ENCODE measurements at regions not wholly inside any gene's neighbourhood (a gene's known extent, or its start where the extent isn't known, plus 50 kb on each side); places are given as distances from the start of the nearest gene placed in this dataset.
"Not testable (repeated sequence)": the region's sequence is repeated elsewhere in the genome, so short reads cannot be mapped to it uniquely, and the experiment has no call there.

DNA sequence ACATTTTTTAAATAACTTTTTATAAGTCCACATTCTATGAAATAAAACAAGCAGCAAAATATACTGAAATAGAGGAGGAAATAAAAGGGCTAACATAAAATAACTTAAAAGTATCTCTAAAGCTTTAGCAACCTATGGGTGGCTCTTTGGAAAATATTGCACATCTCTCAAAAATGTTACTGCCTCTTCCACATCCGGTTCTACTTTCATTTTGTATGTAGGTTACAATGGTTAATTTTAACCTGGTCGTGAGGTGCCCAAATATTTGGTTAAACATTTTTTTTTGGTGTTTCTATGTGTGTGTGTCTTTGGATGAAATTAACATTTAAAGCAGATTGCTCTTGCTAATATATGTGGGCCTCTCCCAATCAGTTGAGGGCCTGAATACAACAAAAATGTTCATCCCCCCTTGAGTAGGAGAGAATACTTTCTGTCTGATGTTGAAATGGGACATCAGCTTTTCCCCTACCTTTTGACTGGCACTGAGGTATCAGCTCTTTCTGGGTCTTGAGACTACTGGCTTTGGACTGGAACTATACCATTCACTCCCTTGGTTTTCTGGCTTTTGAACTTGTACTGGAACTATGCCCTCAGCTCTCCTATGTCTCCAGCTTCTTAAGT, 353.0 kb downstream of the ADAM29 start:
- no peak for DNase-seq (ENCODE audit: extremely low spot score, insufficient read length, low read depth)
- peak; percentile 79 for FAIRE-seq

DNA sequence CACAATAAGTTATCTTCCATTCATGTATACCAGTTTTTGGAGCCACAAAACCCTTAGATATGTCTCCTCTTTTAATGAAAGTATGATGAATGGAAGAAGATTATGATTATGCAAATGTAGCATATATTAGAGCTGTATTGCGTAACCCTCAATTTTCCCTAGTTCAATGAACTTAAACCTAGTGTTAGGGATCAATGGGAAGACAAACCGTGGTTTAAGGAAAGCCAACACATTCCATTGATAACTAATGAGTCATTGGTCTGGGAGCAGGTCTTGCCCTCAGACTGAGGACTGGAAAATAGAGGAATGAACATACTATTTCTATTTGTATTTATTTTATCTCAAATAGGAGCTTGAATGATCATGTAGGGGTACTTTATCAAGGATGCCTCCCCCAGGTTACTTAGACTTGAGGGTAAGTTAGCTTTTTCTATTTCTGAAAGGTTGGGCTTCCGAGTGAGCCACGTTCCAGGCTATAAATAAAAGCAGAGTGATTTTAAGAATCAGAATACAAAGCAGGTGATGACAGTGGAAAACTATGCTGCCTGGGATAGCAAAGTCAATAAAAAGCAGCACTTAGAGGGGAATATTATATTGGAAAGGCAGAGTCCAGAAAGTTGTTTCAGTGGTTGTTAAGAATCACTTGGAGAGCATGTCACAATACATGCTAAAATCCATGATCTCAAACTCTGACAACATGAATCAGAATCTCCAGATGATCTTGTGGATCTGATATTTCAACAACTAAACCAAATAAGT, 356.0 kb downstream of the ADAM29 start:
- DNase-seq (ENCODE audit: extremely low spot score, insufficient read length, low read depth), result no peak

DNA sequence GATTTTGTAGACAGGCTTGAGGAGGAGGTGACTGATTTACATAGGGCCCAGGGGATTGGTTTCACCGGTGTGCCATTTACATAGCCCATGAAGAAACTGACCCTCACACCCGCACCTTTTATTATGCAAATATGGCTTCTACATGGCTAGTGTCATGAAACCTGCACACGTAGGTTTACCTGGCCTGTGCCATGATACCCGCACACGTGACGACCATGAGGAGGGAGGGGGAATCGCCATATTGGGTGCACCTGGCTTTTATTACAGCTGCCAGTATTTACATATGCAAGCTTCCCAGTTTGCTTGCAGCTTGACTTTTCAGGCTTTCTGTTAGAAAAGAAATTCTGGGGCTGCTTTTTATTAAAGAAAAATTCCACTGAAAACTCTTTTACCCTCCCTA, 359.7 kb downstream of the ADAM29 start:
- FAIRE-seq, result no peak
- no peak for DNase-seq (ENCODE audit: extremely low spot score, insufficient read length, low read depth)

More for the DNA sequence above, 356.0 kb downstream of the ADAM29 start:
- no peak for FAIRE-seq

DNA sequence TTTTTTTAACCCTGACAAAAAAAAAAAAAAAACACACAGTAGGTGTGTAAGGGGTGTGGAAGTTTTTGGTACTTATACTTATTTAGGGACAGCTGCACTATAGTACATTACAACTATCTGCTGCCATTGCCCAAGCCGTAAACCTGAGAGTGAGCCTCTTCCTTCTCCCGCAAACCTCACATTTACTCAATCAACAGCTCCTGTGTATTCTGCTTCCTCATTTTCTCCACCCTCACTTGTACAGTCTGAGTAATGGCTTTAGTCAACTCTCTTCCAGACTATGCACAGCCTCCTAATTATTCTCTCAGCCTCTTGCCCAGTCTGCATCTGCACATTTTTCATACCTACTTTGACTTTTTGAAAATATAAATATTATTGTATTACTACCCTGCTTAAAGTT, 362.0 kb downstream of the ADAM29 start:
- no peak for DNase-seq (ENCODE audit: extremely low spot score, insufficient read length, low read depth)
- no peak for FAIRE-seq

DNA sequence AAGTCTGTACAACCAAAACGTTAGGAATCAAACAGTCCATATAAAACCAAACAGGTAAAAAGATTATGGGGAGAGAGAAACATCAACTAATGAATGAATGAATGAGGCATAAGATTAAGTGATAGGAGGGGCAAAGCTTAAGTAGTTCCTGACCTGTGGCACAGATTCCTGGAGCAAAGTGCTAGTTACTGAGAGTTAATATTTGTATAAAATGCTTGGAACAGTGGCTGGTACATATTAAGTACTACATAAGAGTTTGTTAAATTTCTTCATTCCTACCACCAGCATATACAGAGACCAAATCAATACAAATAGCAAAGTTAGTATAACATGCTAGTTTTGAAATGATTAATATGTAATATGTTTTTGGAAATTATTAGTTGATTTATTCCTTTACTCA, 363.7 kb downstream of the ADAM29 start:
- no peak for FAIRE-seq
- DNase-seq (ENCODE audit: extremely low spot score, insufficient read length, low read depth), result no peak

DNA sequence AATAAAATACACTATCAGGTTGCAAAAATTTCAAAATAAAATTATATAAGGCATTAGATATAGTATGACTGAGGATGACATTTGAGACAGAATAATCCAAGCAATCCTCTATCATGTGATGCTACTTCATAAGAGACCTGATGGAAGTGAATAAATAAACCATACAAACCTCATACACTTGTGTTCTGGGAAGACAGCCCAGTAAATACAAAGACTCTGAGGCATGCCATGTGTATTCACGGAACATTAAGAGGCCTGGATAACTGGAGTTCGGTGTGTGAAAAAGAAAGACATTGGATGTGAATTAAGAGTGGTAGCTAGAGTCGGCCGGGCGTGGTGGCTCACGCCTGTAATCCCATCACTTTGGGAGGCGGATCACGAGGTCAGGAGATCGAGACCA, 364.2 kb downstream of the ADAM29 start:
- FAIRE-seq (no peak), DNase-seq (ENCODE audit: extremely low spot score, insufficient read length, low read depth) (no peak)

DNA sequence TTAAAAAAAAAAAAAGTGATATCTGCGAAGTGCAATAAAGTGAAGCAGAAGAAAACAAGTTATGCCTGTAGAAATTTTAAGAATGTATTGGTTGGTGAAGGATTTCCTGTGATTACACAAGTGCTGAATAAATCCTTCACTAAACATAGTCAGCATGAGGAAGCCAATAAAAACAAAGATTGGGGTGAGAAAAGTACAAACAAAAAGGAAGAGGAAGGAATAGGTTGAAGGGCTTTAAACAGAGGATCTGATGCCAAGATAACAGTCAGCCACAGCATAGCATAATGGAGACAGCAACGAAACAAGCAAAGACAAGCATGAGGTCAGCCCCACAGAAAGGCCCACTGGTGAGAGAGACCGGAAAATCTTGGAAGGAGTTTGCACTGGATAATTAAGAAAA, 372.2 kb downstream of the ADAM29 start:
- no peak for DNase-seq (ENCODE audit: extremely low spot score, insufficient read length, low read depth)
- no peak for FAIRE-seq

DNA sequence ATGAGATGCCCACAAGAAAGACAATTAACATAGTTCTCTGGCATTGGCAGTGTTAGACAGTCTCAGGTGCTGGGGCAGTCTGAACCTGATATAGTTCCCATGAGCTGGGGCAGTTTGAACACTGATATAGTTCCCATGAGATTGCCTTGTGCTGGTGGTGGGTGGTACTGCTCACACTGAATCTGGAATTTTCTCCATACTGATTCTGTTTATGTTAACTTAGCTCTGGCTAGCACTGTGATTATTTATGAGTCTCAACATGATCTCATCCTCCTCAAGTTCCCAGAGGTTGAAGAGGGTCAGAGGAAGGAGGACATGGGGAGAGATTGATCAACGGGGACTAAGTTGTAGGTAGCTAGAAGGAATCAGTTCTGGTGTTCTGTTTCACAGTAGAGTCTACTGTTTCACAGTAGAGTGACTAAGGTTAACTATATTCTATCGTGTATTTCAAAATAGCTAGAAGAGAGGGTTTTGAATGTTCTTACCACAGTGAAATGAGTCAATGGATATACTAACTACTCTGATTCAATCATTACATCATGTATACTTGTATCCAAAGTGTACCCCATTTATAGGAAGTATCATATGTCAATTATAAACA, 379.9 kb downstream of the ADAM29 start:
- FAIRE-seq, result no peak
- DNase-seq (ENCODE audit: extremely low spot score, insufficient read length, low read depth), result no peak

DNA sequence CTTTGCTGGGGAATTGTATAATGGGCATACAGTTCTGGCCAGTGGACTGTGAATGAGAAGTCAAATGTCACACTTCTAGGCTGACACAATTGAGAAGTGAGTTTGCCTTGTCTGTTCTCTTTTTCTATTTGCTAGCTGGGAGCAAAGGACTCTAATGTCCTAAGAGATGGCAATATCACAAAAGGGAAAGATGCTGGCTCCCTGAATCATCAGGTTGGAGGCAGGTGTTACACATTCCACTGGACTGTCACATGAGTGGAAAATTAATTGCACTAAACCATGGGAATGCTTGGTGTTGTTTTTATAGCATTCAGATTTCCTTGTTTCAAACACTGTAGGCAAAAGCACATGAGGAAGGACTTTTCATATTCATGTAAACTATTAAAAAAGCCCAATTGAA, 388.3 kb downstream of the ADAM29 start:
- no peak for DNase-seq (ENCODE audit: extremely low spot score, insufficient read length, low read depth)
- no peak for FAIRE-seq

DNA sequence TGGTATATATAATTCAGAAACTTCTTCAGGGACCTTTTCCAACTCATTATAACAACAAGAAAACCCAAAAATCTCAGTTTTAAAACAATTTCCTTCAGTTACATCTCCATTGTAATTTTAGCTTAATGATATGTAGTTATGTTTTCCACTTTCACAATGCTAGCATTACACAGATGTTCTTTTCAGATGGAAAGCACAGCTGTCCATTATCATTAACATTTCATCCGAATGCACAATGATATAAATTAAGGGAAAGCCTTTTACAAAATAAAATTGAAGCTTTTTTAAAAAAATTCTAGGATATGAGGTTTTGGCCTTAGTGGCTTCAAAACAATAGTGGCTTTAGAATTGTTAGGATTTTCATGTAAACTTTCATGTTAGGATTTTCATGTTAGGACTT, 389.2 kb downstream of the ADAM29 start:
- FAIRE-seq (no peak), DNase-seq (ENCODE audit: extremely low spot score, insufficient read length, low read depth) (no peak)

DNA sequence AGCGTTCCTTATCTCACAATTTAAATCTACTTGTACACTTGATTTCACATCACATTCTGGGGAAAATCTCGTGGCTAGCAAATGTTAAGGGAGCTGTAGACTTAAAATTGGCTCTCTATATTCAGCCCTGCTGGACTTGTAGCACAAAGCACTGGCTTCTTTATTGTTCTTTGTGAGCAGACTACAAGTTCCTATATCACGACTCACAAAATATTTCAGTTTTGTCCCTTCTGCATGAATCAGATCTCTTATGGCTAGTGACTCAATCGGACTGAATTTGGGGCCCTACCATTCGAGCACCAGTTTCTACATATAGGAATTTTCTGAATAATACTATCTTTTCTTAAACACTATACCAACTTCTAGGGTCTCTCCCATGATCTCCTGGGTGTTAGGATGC, 390.1 kb downstream of the ADAM29 start:
- no peak for DNase-seq (ENCODE audit: extremely low spot score, insufficient read length, low read depth)
- FAIRE-seq, result no peak

DNA sequence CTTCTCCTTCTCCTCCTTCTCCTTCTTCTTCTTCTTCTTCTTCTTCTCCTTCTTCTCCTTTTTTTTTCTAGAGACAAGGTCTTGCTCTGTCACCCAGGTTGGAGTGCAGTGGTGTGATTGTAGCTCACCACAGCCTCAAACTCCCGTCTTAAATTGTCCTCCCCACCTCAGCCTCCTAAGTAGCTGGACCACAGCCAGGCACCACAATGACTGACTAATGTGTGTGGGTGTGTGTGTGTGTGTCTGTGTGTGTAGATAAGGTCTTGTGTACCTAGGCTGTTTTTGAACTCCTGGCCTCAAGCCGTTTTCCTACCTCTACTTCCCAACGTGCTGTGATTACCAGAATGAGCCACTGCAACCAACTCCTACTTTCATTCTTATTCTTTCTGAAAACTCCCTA, 390.9 kb downstream of the ADAM29 start:
- no peak for FAIRE-seq

DNA sequence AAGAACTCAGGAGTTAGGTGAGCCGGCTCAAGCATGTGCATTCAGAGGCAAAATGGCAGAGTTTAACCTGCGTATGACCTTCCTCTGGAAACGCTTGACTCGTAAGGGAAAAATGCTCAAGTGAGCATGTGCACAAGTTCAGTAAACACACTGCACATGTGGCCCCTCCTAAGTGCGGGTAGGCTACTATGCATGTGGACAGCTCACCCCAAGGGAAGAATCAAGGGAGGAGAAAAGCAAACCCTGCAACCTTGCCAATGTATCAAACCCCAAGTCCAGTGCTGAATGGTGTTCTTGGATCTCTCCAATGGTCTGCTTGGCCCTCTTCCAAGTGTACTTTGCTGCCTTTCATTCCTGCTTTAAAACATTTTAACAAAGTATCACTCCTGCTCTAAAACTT, 407.1 kb downstream of the ADAM29 start:
- DNase-seq (ENCODE audit: extremely low spot score, insufficient read length, low read depth) (no peak), FAIRE-seq (no peak)

More for the DNA sequence above, 390.9 kb downstream of the ADAM29 start:
- no peak for DNase-seq (ENCODE audit: extremely low spot score, insufficient read length, low read depth)

DNA sequence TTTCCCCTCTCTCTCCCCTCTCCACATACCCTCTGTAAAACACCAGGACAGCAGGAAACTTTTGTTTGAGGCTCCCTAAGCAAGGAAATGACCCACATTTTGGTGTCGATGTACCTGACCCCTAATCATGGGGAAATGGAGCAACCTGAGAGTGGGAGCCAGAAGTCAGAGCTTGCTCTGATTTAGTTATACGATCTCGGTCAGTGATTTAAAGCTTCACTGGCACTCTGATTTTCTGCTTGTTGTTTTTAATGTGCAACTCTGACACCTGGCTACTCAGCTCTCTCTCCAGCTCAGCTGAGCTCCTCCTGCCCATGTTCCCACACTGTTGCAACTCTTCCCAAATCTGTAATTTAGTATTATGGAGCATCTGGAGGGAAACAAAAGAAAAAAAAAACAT, 408.6 kb downstream of the ADAM29 start:
- no peak for FAIRE-seq
- no peak for DNase-seq (ENCODE audit: extremely low spot score, insufficient read length, low read depth)

DNA sequence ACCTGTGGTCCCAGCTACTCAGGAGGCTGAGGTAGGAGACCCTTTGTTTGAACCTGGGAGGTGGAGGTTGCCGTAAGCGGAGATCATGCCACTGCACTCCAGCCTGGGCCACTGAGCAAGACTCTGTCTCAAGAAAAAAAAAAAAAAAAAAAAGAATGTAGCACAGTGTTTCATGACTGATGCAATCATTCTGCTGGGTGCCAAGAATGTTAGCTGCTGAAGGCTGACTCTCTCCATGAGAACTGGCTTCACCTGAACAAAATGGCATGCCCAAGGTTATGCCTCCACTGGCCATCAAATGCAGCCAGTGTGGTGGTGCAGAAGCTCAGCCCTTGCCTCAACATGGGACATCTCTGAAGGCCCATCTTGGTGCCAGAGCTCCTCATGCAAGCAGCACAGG, 412.1 kb downstream of the ADAM29 start:
- FAIRE-seq, result no peak
- DNase-seq (ENCODE audit: extremely low spot score, insufficient read length, low read depth), result no peak

DNA sequence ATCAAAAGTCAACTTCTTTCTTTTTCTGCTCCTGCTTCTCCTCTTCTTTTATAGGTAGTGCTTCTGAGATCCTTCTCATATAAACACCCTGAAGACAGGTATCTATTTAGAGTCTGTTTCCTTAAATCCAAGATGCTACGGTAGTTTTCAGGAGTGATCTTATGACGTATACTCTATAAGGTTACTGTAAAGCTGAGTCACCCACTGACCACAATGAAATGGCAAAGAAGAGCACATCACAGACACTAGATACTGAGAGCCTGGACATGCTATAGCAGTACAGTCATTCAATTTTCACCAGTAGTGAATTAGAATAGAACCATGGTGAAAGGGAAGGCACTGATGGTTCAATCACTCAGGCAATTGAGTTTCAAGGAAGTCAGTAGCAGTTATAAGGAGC, 412.5 kb downstream of the ADAM29 start:
- no peak for FAIRE-seq
- no peak for DNase-seq (ENCODE audit: extremely low spot score, insufficient read length, low read depth)

DNA sequence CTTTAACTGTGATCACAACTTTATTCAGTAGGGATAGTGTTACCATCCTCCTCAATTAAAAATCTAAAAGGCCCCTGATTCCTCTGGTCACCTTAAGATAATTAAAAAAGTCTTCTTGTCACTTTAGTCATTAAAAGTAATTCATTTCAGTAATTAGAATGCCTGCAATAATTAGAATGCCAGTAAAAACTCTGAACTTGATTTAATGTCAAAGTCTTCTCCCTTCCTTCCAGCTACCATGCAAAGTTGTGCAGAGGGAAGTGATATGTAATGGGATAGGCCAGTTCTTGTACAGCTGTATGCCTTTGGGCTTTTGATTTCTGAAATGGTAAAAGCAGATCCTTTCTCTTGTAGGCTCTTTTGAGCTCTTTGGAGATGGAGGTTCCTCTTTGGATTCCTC, 417.2 kb downstream of the ADAM29 start:
- FAIRE-seq (no peak), DNase-seq (ENCODE audit: extremely low spot score, insufficient read length, low read depth) (no peak)

DNA sequence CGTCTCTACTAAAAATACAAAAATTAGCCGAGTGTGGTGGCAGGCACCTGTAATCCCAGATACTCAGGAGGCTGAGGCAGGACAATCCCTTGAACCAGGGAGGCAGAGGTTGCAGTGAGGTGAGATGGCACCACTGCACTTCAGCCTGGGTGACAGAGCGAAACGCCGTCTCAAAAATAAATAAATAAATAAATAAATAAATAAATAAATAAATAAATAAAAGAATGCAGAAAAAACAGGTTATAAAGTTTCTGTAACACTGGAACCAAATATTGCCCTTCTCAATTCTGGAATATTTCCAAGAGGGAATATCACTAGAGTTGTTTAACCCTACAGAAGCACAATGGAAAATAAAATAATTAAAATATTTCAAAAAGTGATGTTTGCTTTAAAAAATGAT, 418.4 kb downstream of the ADAM29 start:
- DNase-seq (ENCODE audit: extremely low spot score, insufficient read length, low read depth); FAIRE-seq: not testable (repeated sequence)

DNA sequence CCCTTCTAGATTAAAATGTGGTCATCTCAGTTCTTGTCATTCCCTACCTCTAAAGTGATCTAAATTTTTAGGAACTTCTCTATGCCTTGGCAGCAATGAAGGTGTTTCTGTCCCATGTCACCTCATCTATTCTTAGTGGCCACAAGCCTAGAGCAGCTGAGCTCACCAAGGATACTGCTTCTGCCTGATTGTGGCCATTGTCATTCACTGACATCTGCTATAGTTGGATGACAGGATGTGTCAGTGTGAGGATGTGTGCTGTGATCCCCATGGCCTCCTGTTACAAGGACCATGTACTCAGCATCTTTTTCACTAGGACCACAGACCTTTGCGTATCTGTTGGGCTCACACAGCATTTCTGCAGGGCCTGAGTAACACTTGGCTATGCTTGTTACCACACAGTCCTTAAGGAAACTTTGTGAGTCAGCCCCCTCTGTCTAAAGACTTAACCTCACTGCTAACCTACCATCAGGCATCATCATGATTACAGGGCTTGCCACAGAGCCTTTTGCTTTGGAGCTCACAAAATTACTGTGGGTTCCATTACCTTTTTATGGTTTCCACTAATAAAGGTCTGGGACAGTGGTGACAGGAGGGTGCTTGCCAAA, 421.0 kb downstream of the ADAM29 start:
- DNase-seq (ENCODE audit: extremely low spot score, insufficient read length, low read depth), result no peak

DNA sequence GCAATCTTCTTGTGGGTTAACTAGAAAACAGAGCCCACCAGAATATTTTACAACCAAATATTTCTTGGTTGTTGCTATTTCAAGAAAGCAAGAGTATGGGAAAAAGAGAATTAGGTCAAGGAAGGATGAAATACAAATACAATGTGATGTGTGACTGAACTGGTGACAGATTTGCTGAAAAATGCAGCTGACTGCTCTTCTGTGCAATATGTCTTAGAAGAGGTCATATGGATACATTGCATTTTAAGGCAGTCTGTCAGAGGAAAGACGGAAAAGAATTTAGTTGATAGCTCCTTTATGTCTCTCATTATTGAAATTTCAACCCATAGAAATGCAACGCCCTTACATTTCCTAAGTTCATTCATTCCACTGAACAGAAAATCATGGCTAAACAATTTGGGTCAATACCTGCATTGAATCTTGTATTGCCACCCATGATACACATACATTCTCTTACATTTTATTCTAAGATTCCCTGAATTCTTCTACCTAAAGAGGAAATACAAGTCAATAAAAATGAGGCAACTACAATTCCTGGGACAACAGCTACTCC, 423.1 kb downstream of the ADAM29 start:
- no peak for FAIRE-seq
- DNase-seq (ENCODE audit: extremely low spot score, insufficient read length, low read depth), result no peak

More for the DNA sequence above, 421.0 kb downstream of the ADAM29 start:
- no peak for FAIRE-seq

DNA sequence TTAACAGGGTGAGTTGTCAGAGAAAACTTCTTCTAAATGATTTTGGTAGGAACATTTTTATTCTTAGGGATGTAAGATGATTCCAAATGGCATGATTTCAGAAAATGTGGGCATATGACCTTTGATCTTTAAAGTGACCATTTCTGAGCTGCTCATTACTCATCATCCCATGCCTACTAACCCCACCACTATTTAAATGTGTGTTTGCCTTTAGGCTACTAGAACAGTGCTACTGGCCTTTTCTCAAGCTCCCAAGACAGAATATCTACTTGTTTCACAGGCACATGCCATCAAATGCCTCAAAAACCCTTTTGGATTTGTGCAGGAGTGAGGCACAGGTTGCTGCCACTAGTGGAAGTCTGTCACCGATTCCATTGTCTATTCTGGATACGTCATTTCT, 428.2 kb downstream of the ADAM29 start:
- no peak for FAIRE-seq
- no peak for DNase-seq (ENCODE audit: extremely low spot score, insufficient read length, low read depth)

Data from GM18507 (cell line).